Osteoblast (primary cell): ENCODE measurements at regions not wholly inside any gene's neighbourhood (a gene's known extent, or its start where the extent isn't known, plus 50 kb on each side); places are given as distances from the start of the nearest gene placed in this dataset.

Experiments
- DNase-seq: peaks from one replicate; pipeline ENCODE4 v3.0.0; 2011; ENCODE audit warnings: low spot score, mixed read lengths; ENCODE audit not compliant: insufficient read length; ENCODE audit errors: missing footprints
- H2AFZ ChIP-seq: 2 replicates; pipeline ENCODE4 v1.6.0; 2011; ENCODE audit warnings: mild to moderate bottlenecking, low read length
- H3K27ac ChIP-seq: 2 replicates; pipeline ENCODE4 v1.5.1; 2011; ENCODE audit warnings: mild to moderate bottlenecking, low read depth, low read length, moderate library complexity
- H3K27me3 ChIP-seq: 2 replicates; pipeline ENCODE4 v1.6.0; 2012; ENCODE audit warnings: mild to moderate bottlenecking, control low read depth, inconsistent platforms, low read length, moderate library complexity; ENCODE audit not compliant: insufficient read depth
- H3K36me3 ChIP-seq: 2 replicates; pipeline ENCODE4 v1.5.1; 2011; ENCODE audit warnings: mild to moderate bottlenecking, low read length, control low read depth, moderate library complexity; ENCODE audit not compliant: insufficient read depth
- H3K4me1 ChIP-seq: 2 replicates; pipeline ENCODE4 v1.5.1; 2011; ENCODE audit warnings: mild to moderate bottlenecking, low read length, control low read depth, moderate library complexity; ENCODE audit not compliant: insufficient read depth
- H3K4me2 ChIP-seq: 2 replicates; pipeline ENCODE4 v1.6.0; 2011; ENCODE audit warnings: mild to moderate bottlenecking, low read length; ENCODE audit not compliant: insufficient read depth
- H3K4me3 ChIP-seq: fragments of 200-600 bp; sonication (generic); 3 replicates; pipeline ENCODE4 v1.5.1; 2012; ENCODE audit warnings: mild to moderate bottlenecking, low read length, inconsistent platforms; ENCODE audit not compliant: insufficient read depth
- H3K79me2 ChIP-seq: 2 replicates; pipeline ENCODE4 v1.6.0; 2012; ENCODE audit warnings: mild to moderate bottlenecking, low read length, control low read depth, inconsistent platforms; ENCODE audit not compliant: insufficient read depth
- H3K9me3 ChIP-seq: 2 replicates; pipeline ENCODE4 v1.5.1; 2011; ENCODE audit warnings: low read depth, low read length, control low read depth
- H4K20me1 ChIP-seq: 2 replicates; pipeline ENCODE4 v1.6.0; 2012; ENCODE audit warnings: mild to moderate bottlenecking, low read length, control low read depth; ENCODE audit not compliant: insufficient read depth
- CTCF ChIP-seq: IDR thresholded peaks from 2 replicates; pipeline ENCODE4 v1.5.1; 2011; ENCODE audit warnings: mild to moderate bottlenecking, low read depth, low read length, moderate library complexity; ENCODE audit errors: extremely low read depth

GRCh38 chr5:21049901-21050300 is 1061.9 kb upstream of the CDH18 start:
- no peak for DNase-seq
- Histone ChIP-seq H3K79me2 (no peaks in the 10 kb centered on the region), H3K4me1 (no peaks in the 10 kb centered on the region), H3K36me3 (no peaks in the 10 kb centered on the region), H4K20me1 (no peaks in the 10 kb centered on the region), H3K9me3 (no peaks in the 10 kb centered on the region), H3K4me3 (no peak overlapping the region), H2AFZ (no peak overlapping the region), H3K27ac (no peak overlapping the region), H3K27me3 (no peaks in the 10 kb centered on the region), H3K4me2 (no peak overlapping the region)
- no peak for TF ChIP-seq CTCF

GRCh38 chr5:21030981-21031380 is 1043.0 kb upstream of the CDH18 start:
- Histone ChIP-seq H3K27me3 (no peaks in the 10 kb centered on the region), H3K4me2 (no peak overlapping the region), H4K20me1 (no peaks in the 10 kb centered on the region), H3K4me1 (no peaks in the 10 kb centered on the region), H3K79me2 (no peaks in the 10 kb centered on the region), H3K36me3 (no peaks in the 10 kb centered on the region), H3K4me3 (no peak overlapping the region), H3K9me3 (no peaks in the 10 kb centered on the region), H2AFZ (no peak overlapping the region), H3K27ac (no peak overlapping the region)
- no peak for TF ChIP-seq CTCF
- no peak for DNase-seq

- Histone ChIP-seq H3K36me3 (no peaks in the 10 kb centered on the region), H3K79me2 (no peaks in the 10 kb centered on the region), H3K27me3 (no peaks in the 10 kb centered on the region), H3K9me3 (peaks cover 3% of the 10 kb centered on the region), H3K27ac (no peak overlapping the region), H2AFZ (no peak overlapping the region), H4K20me1 (no peaks in the 10 kb centered on the region), H3K4me2 (no peak overlapping the region), H3K4me3 (no peak overlapping the region), H3K4me1 (no peaks in the 10 kb centered on the region)
- TF ChIP-seq CTCF: no peak
- DNase-seq: no peak
Measured at GRCh38 chr5:21024966-21025365, 1037.0 kb upstream of the CDH18 start.

- TF ChIP-seq CTCF: no peak
- peak; percentile 9 for DNase-seq
- no peaks in the 10 kb centered on the region for H3K79me2 ChIP-seq
Measured at GRCh38 chr5:21013237-21013636, 1025.2 kb upstream of the CDH18 start.

More at GRCh38 chr5:21013237-21013636, 1025.2 kb upstream of the CDH18 start:
- Histone ChIP-seq H3K9me3 (peaks cover 1% of the 10 kb centered on the region), H4K20me1 (no peaks in the 10 kb centered on the region), H3K4me1 (no peaks in the 10 kb centered on the region), H2AFZ (no peak overlapping the region), H3K27ac (no peak overlapping the region), H3K36me3 (no peaks in the 10 kb centered on the region), H3K4me2 (no peak overlapping the region), H3K4me3 (no peak overlapping the region), H3K27me3 (no peaks in the 10 kb centered on the region)
